HEK293T (cell line): ENCODE measurements at regions not wholly inside any gene's neighbourhood (a gene's known extent, or its start where the extent isn't known, plus 50 kb on each side); places are given as distances from the start of the nearest gene placed in this dataset.

Source experiments
- ARNT ChIP-seq: fragments of 450-650 bp; IDR thresholded peaks from 2 replicates; pipeline ENCODE4 v1.6.1; 2017; ENCODE audit warnings: mild to moderate bottlenecking
- BHLHE40 ChIP-seq: fragments of 450-650 bp; IDR thresholded peaks from 2 replicates; pipeline ENCODE4 v1.6.1; 2016; ENCODE audit warnings: mild to moderate bottlenecking, moderate library complexity, borderline replicate concordance
- ELF4 ChIP-seq: fragments of 450-650 bp; IDR thresholded peaks from 2 replicates; pipeline ENCODE4 v1.6.1; 2017; ENCODE audit warnings: antibody characterized with exemption
- FOXA1 ChIP-seq: fragments of 450-650 bp; IDR thresholded peaks from 2 replicates; pipeline ENCODE4 v1.6.1; 2016; ENCODE audit warnings: mild to moderate bottlenecking
- FOXK2 ChIP-seq: fragments of 450-650 bp; IDR thresholded peaks from 2 replicates; pipeline ENCODE4 v1.6.1; 2016; ENCODE audit warnings: mild to moderate bottlenecking
- FOXM1 ChIP-seq: fragments of 450-650 bp; IDR thresholded peaks from 2 replicates; pipeline ENCODE4 v1.6.1; 2017; ENCODE audit warnings: mild to moderate bottlenecking, borderline replicate concordance
- HDGF ChIP-seq: fragments of 450-650 bp; IDR thresholded peaks from 2 replicates; pipeline ENCODE4 v1.6.1; 2017; ENCODE audit warnings: antibody characterized with exemption, borderline replicate concordance
- L3MBTL2 ChIP-seq: fragments of 450-650 bp; conservative IDR thresholded peaks from 2 replicates; pipeline ENCODE4 v1.6.1; 2016; ENCODE audit warnings: mild to moderate bottlenecking
- LEF1 ChIP-seq: fragments of 450-650 bp; IDR thresholded peaks from 2 replicates; pipeline ENCODE4 v1.6.1; 2017; ENCODE audit warnings: mild to moderate bottlenecking, borderline replicate concordance
- PKNOX1 ChIP-seq: fragments of 450-650 bp; IDR thresholded peaks from 2 replicates; pipeline ENCODE4 v1.6.1; 2016
- SP1 ChIP-seq: fragments of 450-650 bp; IDR thresholded peaks from 2 replicates; pipeline ENCODE4 v1.6.1; 2017
- SUZ12 ChIP-seq: fragments of 450-650 bp; IDR thresholded peaks from 2 replicates; pipeline ENCODE4 v1.6.1; 2016; ENCODE audit warnings: mild to moderate bottlenecking
- TARDBP ChIP-seq: fragments of 450-650 bp; IDR thresholded peaks from 2 replicates; pipeline ENCODE4 v1.6.1; 2016
- ZNF384 ChIP-seq: fragments of 450-650 bp; IDR thresholded peaks from 2 replicates; pipeline ENCODE4 v1.6.1; 2016

- no peak for TF ChIP-seq FOXK2
- no peak for TF ChIP-seq FOXM1
- TF ChIP-seq ELF4: no peak
- TF ChIP-seq SUZ12: no peak
- no peak for TF ChIP-seq SP1
- TF ChIP-seq TARDBP: no peak
- TF ChIP-seq FOXA1: no peak
- no peak for TF ChIP-seq BHLHE40
- no peak for TF ChIP-seq ZNF384
- no peak for TF ChIP-seq PKNOX1
- no peak for TF ChIP-seq HDGF
- TF ChIP-seq LEF1: no peak
- TF ChIP-seq ARNT: no peak
- no peak for TF ChIP-seq L3MBTL2
Observed at GRCh38 chr9:86829496-86830046, 117.7 kb downstream of the GAS1 start.
